GM12878 (cell line): ENCODE measurements at regions not wholly inside any gene's neighbourhood (a gene's known extent, or its start where the extent isn't known, plus 50 kb on each side); places are given as distances from the start of the nearest gene placed in this dataset.

Experiments used
- ATAC-seq: fragments of 200-7000 bp; cut with Tn5 transposase; 3 replicates; pipeline ENCODE4 v1.9.1; 2020; ENCODE audit warnings: mild to moderate bottlenecking, moderate library complexity
- BruUV-seq: library from RNA; stranded (reverse); fragments of 400-500 nt; replicated peaks from 2 replicates; lab custom pipeline; 2021; lab: Mats Ljungman, UMichigan
- CTCF ChIA-PET: fragments of 300-600 bp; sonication (Branson Sonifier 250); formaldehyde crosslinking; extraction: SDS; loops from one replicate; lab custom pipeline; 2021; ENCODE audit warnings: inconsistent platforms; lab: Yijun Ruan, JAX
- POLR2A ChIA-PET: fragments of 350-600 bp; formaldehyde crosslinking; extraction: SDS; loops from one replicate; lab custom pipeline; 2021; ENCODE audit warnings: inconsistent platforms; lab: Charles Lee
- RAD21 ChIA-PET: fragments of 300-600 bp; sonication (Branson Sonifier 250); formaldehyde crosslinking; loops from one replicate; lab custom pipeline; 2023; ENCODE audit warnings: antibody characterized with exemption; ENCODE audit not compliant: unreplicated experiment; lab: Charles Lee
- SMC1A ChIA-PET: fragments of 300-600 bp; sonication (Branson Sonifier 250); formaldehyde crosslinking; loops from one replicate; lab custom pipeline; 2023; ENCODE audit not compliant: unreplicated experiment, uncharacterized antibody; lab: Charles Lee
- DNase-seq: peaks from one replicate; pipeline ENCODE4 v3.0.0-alpha.2; 2011; ENCODE audit warnings: low read depth, low spot score
- FAIRE-seq: peaks from 3 replicates; lab custom pipeline; 2011; peaks lifted over from hg19 to GRCh38; lab: Jason Lieb, UNC
- H2AFZ ChIP-seq: 2 replicates; pipeline ENCODE4 v1.6.0; 2011; ENCODE audit warnings: low read depth, low read length, control low read depth; ENCODE audit not compliant: control insufficient read depth
- H3K27ac ChIP-seq: 2 replicates; pipeline ENCODE4 v1.5.1; 2011; ENCODE audit warnings: control low read depth; ENCODE audit not compliant: control insufficient read depth, insufficient read depth
- H3K27me3 ChIP-seq, 2 experiments: replicated peaks in 1 of 2; 2 replicates each; pipeline versions ENCODE4 v1.6.0 to v1.6.1; 2011; ENCODE audit warnings: low read length in 1 of 2; ENCODE audit not compliant: control insufficient read depth in 2 of 2, insufficient read depth in 2 of 2
- H3K36me3 ChIP-seq, 2 experiments: 2 replicates each; pipeline ENCODE4 v1.5.1; 2011; ENCODE audit warnings: low read length in 1 of 2; ENCODE audit not compliant: control insufficient read depth in 2 of 2, insufficient read depth in 2 of 2
- H3K4me1 ChIP-seq: 2 replicates; pipeline ENCODE4 v1.6.1; 2011; ENCODE audit warnings: mild to moderate bottlenecking, low read length, moderate library complexity, mixed read lengths; ENCODE audit not compliant: control insufficient read depth, insufficient read depth
- H3K4me2 ChIP-seq: 2 replicates; pipeline ENCODE4 v1.6.0; 2011; ENCODE audit warnings: control low read depth; ENCODE audit not compliant: control insufficient read depth, insufficient read depth
- H3K4me3 ChIP-seq: fragments of 200-600 bp; sonication (generic); 2 replicates; pipeline ENCODE4 v1.5.1; 2016
- H3K79me2 ChIP-seq: 2 replicates; pipeline ENCODE4 v1.6.0; 2011; ENCODE audit warnings: low read length; ENCODE audit not compliant: control insufficient read depth, insufficient read depth
- H3K9ac ChIP-seq: 2 replicates; pipeline ENCODE4 v1.8.0; 2011; ENCODE audit warnings: low read length, control low read depth, mixed read lengths; ENCODE audit not compliant: control insufficient read depth, insufficient read depth
- H3K9me3 ChIP-seq: replicated peaks from 3 replicates; pipeline ENCODE4 v1.5.1; 2011; ENCODE audit warnings: mild to moderate bottlenecking, low read length; ENCODE audit not compliant: control insufficient read depth, insufficient read depth
- H4K20me1 ChIP-seq: 2 replicates; pipeline ENCODE4 v1.6.0; 2011; ENCODE audit not compliant: control insufficient read depth, insufficient read depth
- CHD1 ChIP-seq: IDR thresholded peaks from 2 replicates; pipeline ENCODE4 v1.6.1; 2012; ENCODE audit warnings: low read depth, low read length, improper control_type of control experiment
- JUND ChIP-seq: IDR thresholded peaks from 2 replicates; pipeline ENCODE4 v1.6.1; 2012; ENCODE audit warnings: low read depth, mild to moderate bottlenecking, low read length, improper control_type of control experiment, moderate library complexity
- NFYB ChIP-seq: IDR thresholded peaks from 2 replicates; pipeline ENCODE4 v1.6.1; 2011; ENCODE audit warnings: low read depth, mild to moderate bottlenecking, low read length, improper control_type of control experiment, moderate library complexity; ENCODE audit not compliant: insufficient read depth
- USF1 ChIP-seq: IDR thresholded peaks from 2 replicates; pipeline ENCODE4 v1.6.1; 2011; ENCODE audit warnings: borderline replicate concordance, low read depth, mild to moderate bottlenecking, moderate library complexity, mixed read lengths, low read length; ENCODE audit not compliant: insufficient read depth; ENCODE audit errors: extremely low read length
- ZBTB40 ChIP-seq: fragments of 450-650 bp; IDR thresholded peaks from 2 replicates; pipeline ENCODE4 v1.6.1; 2016; ENCODE audit warnings: mild to moderate bottlenecking, moderate library complexity, borderline replicate concordance
- WGBS: methylation state at CpG from one replicate; pipeline ENCODE4 v1.1.6; 2016; ENCODE audit warnings: low lambda C conversion rate; ENCODE audit not compliant: insufficient replicate concordance, insufficient coverage; ENCODE audit errors: missing lambda C conversion rate; 5-methylcytosine and 5-hydroxymethylcytosine counted together
- in situ Hi-C: fragments of 300-500 bp; cut with MboI; formaldehyde crosslinking; loops from 9 replicates; pipeline ENCODE4 v1.14.3; 2018; ENCODE audit warnings: mixed read lengths
- intact Hi-C: fragments of 100-400 bp; cut with micrococcal nuclease; formaldehyde crosslinking; loops from one replicate; pipeline ENCODE4 v1.14.2; 2022; ENCODE audit not compliant: unreplicated experiment

- no peaks in the 10 kb centered on the region for H3K9me3 ChIP-seq
- no peak for TF ChIP-seq JUND
- no peak for TF ChIP-seq NFYB
- peak; percentile 18 for TF ChIP-seq USF1
- no peak for TF ChIP-seq ZBTB40
- no peak for TF ChIP-seq CHD1
- TF ChIP-seq, all 136 proteins: peak for 1
- Histone ChIP-seq H3K9ac (no peak overlapping the region), H3K4me3 (no peak overlapping the region), H3K27me3 (no peaks in the 10 kb centered on the region), H3K4me2 (no peak overlapping the region), H2AFZ (no peak overlapping the region), H3K79me2 (no peaks in the 10 kb centered on the region), H3K4me1 (no peaks in the 10 kb centered on the region), H3K36me3 (no peaks in the 10 kb centered on the region), H4K20me1 (no peaks in the 10 kb centered on the region), H3K27ac (no peak overlapping the region)
- SMC1A ChIA-PET, result no interaction called here
- RAD21 ChIA-PET, result no interaction called here
- CTCF ChIA-PET, result no interaction called here
- ATAC-seq (no peak), DNase-seq (no peak), FAIRE-seq (no peak)
- intact Hi-C loops, result no loop called here
- in situ Hi-C loops, result no loop called here
- BruUV-seq, result no TSS peak
- 40% methylated on average over 3 of the region's 10 CpGs for WGBS
- POLR2A ChIA-PET, result no interaction called here
Measured at GRCh38 chr20:24808616-24809015, 140.5 kb upstream of the CST7 start.
